ENCODE measurements at regions not wholly inside any gene's neighbourhood (a gene's known extent, or its start where the extent isn't known, plus 50 kb on each side); places are given as distances from the start of the nearest gene placed in this dataset.

DNA sequence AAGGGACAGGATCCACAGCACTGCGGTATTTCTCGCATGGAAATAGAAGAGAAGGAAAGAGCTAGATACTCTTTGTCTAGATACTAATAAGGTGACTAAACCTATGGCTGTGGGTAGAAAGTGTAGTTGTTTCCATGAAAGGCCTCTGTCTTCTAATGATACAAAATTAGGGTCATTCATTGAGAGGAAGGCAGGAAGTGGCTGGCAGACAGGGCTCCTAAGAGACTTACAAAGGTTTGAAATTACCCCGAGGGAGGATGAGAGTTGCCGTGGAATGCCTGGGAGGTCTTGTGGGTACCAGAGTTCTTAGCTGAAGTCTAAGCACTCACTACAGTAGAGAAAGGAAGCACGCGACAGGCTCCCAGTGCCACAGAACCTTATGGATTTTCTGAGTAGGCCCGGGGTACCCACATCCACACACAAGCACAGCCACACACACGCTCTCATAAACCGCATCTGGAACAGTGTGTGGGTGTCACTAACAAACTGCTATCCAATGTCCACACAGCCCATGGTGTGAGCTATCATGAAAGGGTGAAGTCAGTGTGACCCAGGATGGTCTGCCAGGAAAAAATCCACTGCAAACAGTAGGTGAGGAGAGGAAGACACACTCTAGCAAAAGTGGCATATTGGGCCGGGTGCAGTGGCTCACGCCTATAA is 221.4 kb downstream of the FAM43A start:
- 0 out of 2 replicates have a peak overlapping the region, but pooled peaks have one; percentile 18 for H2AFZ ChIP-seq
- TF ChIP-seq EZH2phosphoT487 (IDR thresholded peaks at IDR 0.05; ENCODE audit: unreplicated experiment) (no peak), STAT1 (IDR thresholded peaks at IDR 0.05; ENCODE audit: unreplicated experiment) (no peak), ZNF114 (CRISPR knock-in tag; IDR thresholded peaks at IDR 0.05) (no peak), JUNB (IDR thresholded peaks at IDR 0.05; ENCODE audit: unreplicated experiment) (no peak), POLR2AphosphoS5 (IDR thresholded peaks at IDR 0.05; ENCODE audit: low read depth) (no peak), CREB1 (CRISPR knock-in tag; IDR thresholded peaks at IDR 0.05; ENCODE audit: low read depth) (no peak), ZNF331 (CRISPR knock-in tag; IDR thresholded peaks at IDR 0.05; ENCODE audit: low read depth) (no peak), EZH2 (IDR thresholded peaks at IDR 0.05; ENCODE audit: low read depth, unreplicated experiment) (no peak), NANOG (IDR thresholded peaks at IDR 0.05; ENCODE audit: borderline replicate concordance) (no peak)
- TF ChIP-seq, protein P1, sequence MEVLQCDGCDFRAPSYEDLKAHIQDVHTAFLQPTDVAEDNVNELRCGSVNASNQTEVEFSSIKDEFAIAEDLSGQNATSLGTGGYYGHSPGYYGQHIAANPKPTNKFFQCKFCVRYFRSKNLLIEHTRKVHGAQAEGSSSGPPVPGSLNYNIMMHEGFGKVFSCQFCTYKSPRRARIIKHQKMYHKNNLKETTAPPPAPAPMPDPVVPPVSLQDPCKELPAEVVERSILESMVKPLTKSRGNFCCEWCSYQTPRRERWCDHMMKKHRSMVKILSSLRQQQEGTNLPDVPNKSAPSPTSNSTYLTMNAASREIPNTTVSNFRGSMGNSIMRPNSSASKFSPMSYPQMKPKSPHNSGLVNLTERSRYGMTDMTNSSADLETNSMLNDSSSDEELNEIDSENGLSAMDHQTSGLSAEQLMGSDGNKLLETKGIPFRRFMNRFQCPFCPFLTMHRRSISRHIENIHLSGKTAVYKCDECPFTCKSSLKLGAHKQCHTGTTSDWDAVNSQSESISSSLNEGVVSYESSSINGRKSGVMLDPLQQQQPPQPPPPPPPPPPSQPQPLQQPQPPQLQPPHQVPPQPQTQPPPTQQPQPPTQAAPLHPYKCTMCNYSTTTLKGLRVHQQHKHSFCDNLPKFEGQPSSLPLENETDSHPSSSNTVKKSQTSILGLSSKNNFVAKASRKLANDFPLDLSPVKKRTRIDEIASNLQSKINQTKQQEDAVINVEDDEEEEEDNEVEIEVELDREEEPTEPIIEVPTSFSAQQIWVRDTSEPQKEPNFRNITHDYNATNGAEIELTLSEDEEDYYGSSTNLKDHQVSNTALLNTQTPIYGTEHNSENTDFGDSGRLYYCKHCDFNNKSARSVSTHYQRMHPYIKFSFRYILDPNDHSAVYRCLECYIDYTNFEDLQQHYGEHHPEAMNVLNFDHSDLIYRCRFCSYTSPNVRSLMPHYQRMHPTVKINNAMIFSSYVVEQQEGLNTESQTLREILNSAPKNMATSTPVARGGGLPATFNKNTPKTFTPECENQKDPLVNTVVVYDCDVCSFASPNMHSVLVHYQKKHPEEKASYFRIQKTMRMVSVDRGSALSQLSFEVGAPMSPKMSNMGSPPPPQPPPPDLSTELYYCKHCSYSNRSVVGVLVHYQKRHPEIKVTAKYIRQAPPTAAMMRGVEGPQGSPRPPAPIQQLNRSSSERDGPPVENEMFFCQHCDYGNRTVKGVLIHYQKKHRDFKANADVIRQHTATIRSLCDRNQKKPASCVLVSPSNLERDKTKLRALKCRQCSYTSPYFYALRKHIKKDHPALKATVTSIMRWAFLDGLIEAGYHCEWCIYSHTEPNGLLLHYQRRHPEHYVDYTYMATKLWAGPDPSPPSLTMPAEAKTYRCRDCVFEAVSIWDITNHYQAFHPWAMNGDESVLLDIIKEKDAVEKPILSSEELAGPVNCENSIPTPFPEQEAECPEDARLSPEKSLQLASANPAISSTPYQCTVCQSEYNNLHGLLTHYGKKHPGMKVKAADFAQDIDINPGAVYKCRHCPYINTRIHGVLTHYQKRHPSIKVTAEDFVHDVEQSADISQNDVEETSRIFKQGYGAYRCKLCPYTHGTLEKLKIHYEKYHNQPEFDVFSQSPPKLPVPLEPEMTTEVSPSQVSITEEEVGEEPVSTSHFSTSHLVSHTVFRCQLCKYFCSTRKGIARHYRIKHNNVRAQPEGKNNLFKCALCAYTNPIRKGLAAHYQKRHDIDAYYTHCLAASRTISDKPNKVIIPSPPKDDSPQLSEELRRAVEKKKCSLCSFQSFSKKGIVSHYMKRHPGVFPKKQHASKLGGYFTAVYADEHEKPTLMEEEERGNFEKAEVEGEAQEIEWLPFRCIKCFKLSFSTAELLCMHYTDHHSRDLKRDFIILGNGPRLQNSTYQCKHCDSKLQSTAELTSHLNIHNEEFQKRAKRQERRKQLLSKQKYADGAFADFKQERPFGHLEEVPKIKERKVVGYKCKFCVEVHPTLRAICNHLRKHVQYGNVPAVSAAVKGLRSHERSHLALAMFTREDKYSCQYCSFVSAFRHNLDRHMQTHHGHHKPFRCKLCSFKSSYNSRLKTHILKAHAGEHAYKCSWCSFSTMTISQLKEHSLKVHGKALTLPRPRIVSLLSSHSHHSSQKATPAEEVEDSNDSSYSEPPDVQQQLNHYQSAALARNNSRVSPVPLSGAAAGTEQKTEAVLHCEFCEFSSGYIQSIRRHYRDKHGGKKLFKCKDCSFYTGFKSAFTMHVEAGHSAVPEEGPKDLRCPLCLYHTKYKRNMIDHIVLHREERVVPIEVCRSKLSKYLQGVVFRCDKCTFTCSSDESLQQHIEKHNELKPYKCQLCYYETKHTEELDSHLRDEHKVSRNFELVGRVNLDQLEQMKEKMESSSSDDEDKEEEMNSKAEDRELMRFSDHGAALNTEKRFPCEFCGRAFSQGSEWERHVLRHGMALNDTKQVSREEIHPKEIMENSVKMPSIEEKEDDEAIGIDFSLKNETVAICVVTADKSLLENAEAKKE (CRISPR knock-in tag; IDR thresholded peaks at IDR 0.05) = no peak
- TF ChIP-seq, protein P2, sequence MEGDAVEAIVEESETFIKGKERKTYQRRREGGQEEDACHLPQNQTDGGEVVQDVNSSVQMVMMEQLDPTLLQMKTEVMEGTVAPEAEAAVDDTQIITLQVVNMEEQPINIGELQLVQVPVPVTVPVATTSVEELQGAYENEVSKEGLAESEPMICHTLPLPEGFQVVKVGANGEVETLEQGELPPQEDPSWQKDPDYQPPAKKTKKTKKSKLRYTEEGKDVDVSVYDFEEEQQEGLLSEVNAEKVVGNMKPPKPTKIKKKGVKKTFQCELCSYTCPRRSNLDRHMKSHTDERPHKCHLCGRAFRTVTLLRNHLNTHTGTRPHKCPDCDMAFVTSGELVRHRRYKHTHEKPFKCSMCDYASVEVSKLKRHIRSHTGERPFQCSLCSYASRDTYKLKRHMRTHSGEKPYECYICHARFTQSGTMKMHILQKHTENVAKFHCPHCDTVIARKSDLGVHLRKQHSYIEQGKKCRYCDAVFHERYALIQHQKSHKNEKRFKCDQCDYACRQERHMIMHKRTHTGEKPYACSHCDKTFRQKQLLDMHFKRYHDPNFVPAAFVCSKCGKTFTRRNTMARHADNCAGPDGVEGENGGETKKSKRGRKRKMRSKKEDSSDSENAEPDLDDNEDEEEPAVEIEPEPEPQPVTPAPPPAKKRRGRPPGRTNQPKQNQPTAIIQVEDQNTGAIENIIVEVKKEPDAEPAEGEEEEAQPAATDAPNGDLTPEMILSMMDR (conservative IDR thresholded peaks at IDR 0.05; ENCODE audit: low read depth in 2 of 2) = no peak
- TF ChIP-seq, protein P3, sequence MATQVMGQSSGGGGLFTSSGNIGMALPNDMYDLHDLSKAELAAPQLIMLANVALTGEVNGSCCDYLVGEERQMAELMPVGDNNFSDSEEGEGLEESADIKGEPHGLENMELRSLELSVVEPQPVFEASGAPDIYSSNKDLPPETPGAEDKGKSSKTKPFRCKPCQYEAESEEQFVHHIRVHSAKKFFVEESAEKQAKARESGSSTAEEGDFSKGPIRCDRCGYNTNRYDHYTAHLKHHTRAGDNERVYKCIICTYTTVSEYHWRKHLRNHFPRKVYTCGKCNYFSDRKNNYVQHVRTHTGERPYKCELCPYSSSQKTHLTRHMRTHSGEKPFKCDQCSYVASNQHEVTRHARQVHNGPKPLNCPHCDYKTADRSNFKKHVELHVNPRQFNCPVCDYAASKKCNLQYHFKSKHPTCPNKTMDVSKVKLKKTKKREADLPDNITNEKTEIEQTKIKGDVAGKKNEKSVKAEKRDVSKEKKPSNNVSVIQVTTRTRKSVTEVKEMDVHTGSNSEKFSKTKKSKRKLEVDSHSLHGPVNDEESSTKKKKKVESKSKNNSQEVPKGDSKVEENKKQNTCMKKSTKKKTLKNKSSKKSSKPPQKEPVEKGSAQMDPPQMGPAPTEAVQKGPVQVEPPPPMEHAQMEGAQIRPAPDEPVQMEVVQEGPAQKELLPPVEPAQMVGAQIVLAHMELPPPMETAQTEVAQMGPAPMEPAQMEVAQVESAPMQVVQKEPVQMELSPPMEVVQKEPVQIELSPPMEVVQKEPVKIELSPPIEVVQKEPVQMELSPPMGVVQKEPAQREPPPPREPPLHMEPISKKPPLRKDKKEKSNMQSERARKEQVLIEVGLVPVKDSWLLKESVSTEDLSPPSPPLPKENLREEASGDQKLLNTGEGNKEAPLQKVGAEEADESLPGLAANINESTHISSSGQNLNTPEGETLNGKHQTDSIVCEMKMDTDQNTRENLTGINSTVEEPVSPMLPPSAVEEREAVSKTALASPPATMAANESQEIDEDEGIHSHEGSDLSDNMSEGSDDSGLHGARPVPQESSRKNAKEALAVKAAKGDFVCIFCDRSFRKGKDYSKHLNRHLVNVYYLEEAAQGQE (IDR thresholded peaks at IDR 0.05; ENCODE audit: unreplicated experiment) = no peak
- TF ChIP-seq, protein P4, sequence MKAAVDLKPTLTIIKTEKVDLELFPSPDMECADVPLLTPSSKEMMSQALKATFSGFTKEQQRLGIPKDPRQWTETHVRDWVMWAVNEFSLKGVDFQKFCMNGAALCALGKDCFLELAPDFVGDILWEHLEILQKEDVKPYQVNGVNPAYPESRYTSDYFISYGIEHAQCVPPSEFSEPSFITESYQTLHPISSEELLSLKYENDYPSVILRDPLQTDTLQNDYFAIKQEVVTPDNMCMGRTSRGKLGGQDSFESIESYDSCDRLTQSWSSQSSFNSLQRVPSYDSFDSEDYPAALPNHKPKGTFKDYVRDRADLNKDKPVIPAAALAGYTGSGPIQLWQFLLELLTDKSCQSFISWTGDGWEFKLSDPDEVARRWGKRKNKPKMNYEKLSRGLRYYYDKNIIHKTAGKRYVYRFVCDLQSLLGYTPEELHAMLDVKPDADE (IDR thresholded peaks at IDR 0.05) = no peak
- no peaks in the 10 kb centered on the region for H3F3A ChIP-seq (replicated peaks; ENCODE audit: low read depth)
- H4K20me1 ChIP-seq (replicated peaks; ENCODE audit: insufficient read depth) = no peaks in the 10 kb centered on the region; the same call in 1 of the 2 replicates
- H3K9me2 ChIP-seq (ENCODE audit: insufficient read depth) = no peaks in the 10 kb centered on the region
- H3K9me3 Mint-ChIP-seq = peaks cover 21% of the 10 kb centered on the region
- peaks cover 6% of the 10 kb centered on the region for H3K27me3 Mint-ChIP-seq (ENCODE audit: insufficient read depth, low read depth, poor library complexity)
- H3K4me3 ChIP-seq = no peak overlapping the region
- no peaks in the 10 kb centered on the region for H3K4me1 Mint-ChIP-seq
- H3K36me3 Mint-ChIP-seq (ENCODE audit: low read depth) = peaks cover 5% of the 10 kb centered on the region; the same call in 2 of the 3 replicates
- H3K79me2 ChIP-seq (replicated peaks; ENCODE audit: insufficient read depth) = no peaks in the 10 kb centered on the region
- no peak overlapping the region for H3K27ac ChIP-seq (ENCODE audit: low read depth)
- no peak overlapping the region; the same call in 1 of the 2 replicates for H3K27ac Mint-ChIP-seq
- H3K4me2 ChIP-seq = no peak overlapping the region
- H3K36me3 ChIP-seq (ENCODE audit: insufficient read depth) = peaks cover 6% of the 10 kb centered on the region; the same call in 1 of the 2 replicates
- no peaks in the 10 kb centered on the region for H3K27me3 ChIP-seq (ENCODE audit: insufficient read depth)
- H3K4me1 ChIP-seq (ENCODE audit: insufficient read depth) = no peaks in the 10 kb centered on the region
- ATAC-seq (no peak), DNase-seq (ENCODE audit: low spot score) (no peak)
- no peak overlapping the region for H3K4me3 Mint-ChIP-seq

All from GM23338 (cell line).